Liver (tissue), 8 donors: ENCODE measurements at regions not wholly inside any gene's neighbourhood (a gene's known extent, or its start where the extent isn't known, plus 50 kb on each side); places are given as distances from the start of the nearest gene placed in this dataset.
"Not testable (repeated sequence)": the region's sequence is repeated elsewhere in the genome, so short reads cannot be mapped to it uniquely, and the experiment has no call there.

Experiments
- DNase-seq: peaks from one replicate; pipeline ENCODE4 v3.0.0-alpha.2; 2017; ENCODE audit warnings: low spot score
- H3K27ac ChIP-seq, 2 donors: one replicate each; pipeline ENCODE4 v1.7.0; 2013; ENCODE audit warnings: inconsistent platforms in 2 of 2, low read length in 2 of 2, control low read depth in 1 of 2, low read depth in 1 of 2, mild to moderate bottlenecking in 1 of 2
- H3K27me3 ChIP-seq, 4 donors: one replicate each; pipeline versions ENCODE4 v1.6.1 to v1.7.0; 2013; ENCODE audit warnings: low read length in 3 of 4, inconsistent platforms in 1 of 4, mild to moderate bottlenecking in 1 of 4, moderate library complexity in 1 of 4; ENCODE audit not compliant: control insufficient read depth in 4 of 4, insufficient read depth in 4 of 4
- H3K36me3 ChIP-seq, 4 donors: one replicate each; pipeline versions ENCODE4 v1.6.1 to v1.7.0; 2013; ENCODE audit warnings: low read length in 3 of 4, mild to moderate bottlenecking in 3 of 4, low read depth in 1 of 4, moderate library complexity in 1 of 4; ENCODE audit not compliant: control insufficient read depth in 4 of 4, insufficient read depth in 3 of 4
- H3K4me1 ChIP-seq, 4 donors: one replicate each; pipeline versions ENCODE4 v1.6.1 to v1.7.0; 2013; ENCODE audit warnings: low read length in 3 of 4, mild to moderate bottlenecking in 3 of 4, moderate library complexity in 1 of 4; ENCODE audit not compliant: control insufficient read depth in 4 of 4, insufficient read depth in 4 of 4
- H3K4me3 ChIP-seq, 3 donors: one replicate each; pipeline versions ENCODE4 v1.6.1 to v1.7.0; 2013; ENCODE audit warnings: low read length in 3 of 3, control low read depth in 1 of 3, low read depth in 1 of 3, mild to moderate bottlenecking in 1 of 3
- H3K9ac ChIP-seq, 2 donors: one replicate each; pipeline ENCODE4 v1.7.0; 2013; ENCODE audit warnings: low read length in 2 of 2, mild to moderate bottlenecking in 2 of 2, moderate library complexity in 2 of 2, control low read depth in 1 of 2, low read depth in 1 of 2
- H3K9me3 ChIP-seq, 4 donors: one replicate each; pipeline versions ENCODE4 v1.6.1 to v1.7.0; 2013; ENCODE audit warnings: low read length in 3 of 4; ENCODE audit not compliant: control insufficient read depth in 4 of 4
- CTCF ChIP-seq: fragments of 150-350 bp; IDR thresholded peaks from 2 replicates; pipeline ENCODE4 v1.5.1; 2017; ENCODE audit warnings: improper control_type of control experiment, low read depth, low read length; ENCODE audit not compliant: missing input control
- EGR1 ChIP-seq, 2 donors: IDR thresholded peaks; 2 replicates each; pipeline ENCODE4 v1.6.1; 2016 to 2018; ENCODE audit warnings: antibody characterized with exemption in 2 of 2, low read depth in 2 of 2
- FOXA1 ChIP-seq: IDR thresholded peaks from 2 replicates; pipeline ENCODE4 v1.6.1; 2016; ENCODE audit warnings: antibody characterized with exemption
- FOXA2 ChIP-seq: IDR thresholded peaks from 2 replicates; pipeline ENCODE4 v1.6.1; 2016; ENCODE audit warnings: antibody characterized with exemption
- GABPA ChIP-seq, 2 donors: IDR thresholded peaks in 1 of 2; conservative IDR thresholded peaks in 1 of 2; 2 replicates each; pipeline ENCODE4 v1.6.1; 2016; ENCODE audit warnings: antibody characterized with exemption in 2 of 2, mild to moderate bottlenecking in 1 of 2, moderate library complexity in 1 of 2
- HNF4A ChIP-seq, 2 donors: conservative IDR thresholded peaks; 2 replicates each; pipeline ENCODE4 v1.6.1; 2016; ENCODE audit warnings: antibody characterized with exemption in 2 of 2, mild to moderate bottlenecking in 2 of 2
- HNF4G ChIP-seq: IDR thresholded peaks from 2 replicates; pipeline ENCODE4 v1.6.1; 2016; ENCODE audit warnings: antibody characterized with exemption
- JUND ChIP-seq, 2 donors: IDR thresholded peaks; 2 replicates each; pipeline ENCODE4 v1.6.1; 2016; ENCODE audit warnings: antibody characterized with exemption in 2 of 2
- MAX ChIP-seq: IDR thresholded peaks from 2 replicates; pipeline ENCODE4 v1.6.1; 2016; ENCODE audit warnings: antibody characterized with exemption
- NR2F2 ChIP-seq: IDR thresholded peaks from 2 replicates; pipeline ENCODE4 v1.6.1; 2016; ENCODE audit warnings: antibody characterized with exemption
- RAD21 ChIP-seq, 2 donors: IDR thresholded peaks; 2 replicates each; pipeline ENCODE4 v1.6.1; 2016; ENCODE audit warnings: antibody characterized with exemption in 2 of 2, mild to moderate bottlenecking in 2 of 2
- REST ChIP-seq: IDR thresholded peaks from 2 replicates; pipeline ENCODE4 v1.6.1; 2016; ENCODE audit warnings: antibody characterized with exemption, mild to moderate bottlenecking
- SP1 ChIP-seq: IDR thresholded peaks from 2 replicates; pipeline ENCODE4 v1.6.1; 2018; ENCODE audit warnings: antibody characterized with exemption, mild to moderate bottlenecking
- TAF1 ChIP-seq: conservative IDR thresholded peaks from 2 replicates; pipeline ENCODE4 v1.6.1; 2016; ENCODE audit warnings: antibody characterized with exemption, mild to moderate bottlenecking
- YY1 ChIP-seq: IDR thresholded peaks from 2 replicates; pipeline ENCODE4 v1.6.1; 2016; ENCODE audit warnings: antibody characterized with exemption, mild to moderate bottlenecking
- WGBS: extraction: QIAGEN DNeasy Blood & Tissue Kit; methylation state at CpG from one replicate; pipeline ENCODE4 v1.1.7; 2013; 5-methylcytosine and 5-hydroxymethylcytosine counted together
- TF ChIP-seq, protein P1 (sequence below): IDR thresholded peaks from 2 replicates; pipeline ENCODE4 v1.6.1; 2016; ENCODE audit warnings: antibody characterized with exemption
- TF ChIP-seq, protein P2 (sequence below): IDR thresholded peaks from 2 replicates; pipeline ENCODE4 v1.6.1; 2016; ENCODE audit warnings: antibody characterized with exemption
- donor health status: healthy.
- donor health status: healthy.
- donor health status: healthy.
- donor health status: healthy.
- donor health status: healthy.

GRCh38 chr14:43729143-43729542 is 777.9 kb downstream of the FSCB start:
- no peaks in the 10 kb centered on the region for H3K27me3 ChIP-seq
- no peak overlapping the region for H3K9ac ChIP-seq
- DNase-seq: no peak
- TF ChIP-seq FOXA1 (no peak), SP1 (no peak), GABPA (IDR thresholded peaks at IDR 0.05 in 1 of 2, conservative IDR thresholded peaks at IDR 0.05 in 1 of 2) (no peak), YY1 (no peak)
- TF ChIP-seq, protein P1, sequence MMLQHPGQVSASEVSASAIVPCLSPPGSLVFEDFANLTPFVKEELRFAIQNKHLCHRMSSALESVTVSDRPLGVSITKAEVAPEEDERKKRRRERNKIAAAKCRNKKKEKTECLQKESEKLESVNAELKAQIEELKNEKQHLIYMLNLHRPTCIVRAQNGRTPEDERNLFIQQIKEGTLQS: no peak
- no peaks in the 10 kb centered on the region for H3K9me3 ChIP-seq
- H3K27ac ChIP-seq: no peak overlapping the region
- H3K4me3 ChIP-seq: no peak overlapping the region
- no peaks in the 10 kb centered on the region for H3K4me1 ChIP-seq
- H3K36me3 ChIP-seq: no peaks in the 10 kb centered on the region
- WGBS: 79% methylated on average over 4 of the region's 4 CpGs

DNA sequence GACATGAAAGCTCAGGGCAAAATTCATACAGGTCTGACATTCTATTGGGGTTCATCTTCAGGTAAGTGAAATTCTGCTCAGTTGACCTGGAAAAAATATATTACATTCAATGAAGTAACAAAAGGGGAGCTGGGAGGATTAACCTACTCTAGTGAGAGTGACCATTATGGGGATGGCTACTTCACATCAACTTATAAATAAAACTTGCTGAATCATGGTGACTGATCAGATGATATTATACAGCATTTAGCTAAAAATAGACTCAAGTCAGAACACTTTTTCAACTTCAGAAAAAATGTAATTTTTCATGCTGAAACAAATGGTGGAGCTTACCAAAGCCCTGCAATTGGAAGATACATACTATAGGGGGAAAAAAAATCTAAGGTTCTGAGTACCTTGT is 800.2 kb downstream of the FSCB start:
- no peaks in the 10 kb centered on the region for H3K36me3 ChIP-seq
- TF ChIP-seq GABPA (IDR thresholded peaks at IDR 0.05 in 1 of 2, conservative IDR thresholded peaks at IDR 0.05 in 1 of 2): no peak
- TF ChIP-seq YY1: no peak
- TF ChIP-seq, protein P2, sequence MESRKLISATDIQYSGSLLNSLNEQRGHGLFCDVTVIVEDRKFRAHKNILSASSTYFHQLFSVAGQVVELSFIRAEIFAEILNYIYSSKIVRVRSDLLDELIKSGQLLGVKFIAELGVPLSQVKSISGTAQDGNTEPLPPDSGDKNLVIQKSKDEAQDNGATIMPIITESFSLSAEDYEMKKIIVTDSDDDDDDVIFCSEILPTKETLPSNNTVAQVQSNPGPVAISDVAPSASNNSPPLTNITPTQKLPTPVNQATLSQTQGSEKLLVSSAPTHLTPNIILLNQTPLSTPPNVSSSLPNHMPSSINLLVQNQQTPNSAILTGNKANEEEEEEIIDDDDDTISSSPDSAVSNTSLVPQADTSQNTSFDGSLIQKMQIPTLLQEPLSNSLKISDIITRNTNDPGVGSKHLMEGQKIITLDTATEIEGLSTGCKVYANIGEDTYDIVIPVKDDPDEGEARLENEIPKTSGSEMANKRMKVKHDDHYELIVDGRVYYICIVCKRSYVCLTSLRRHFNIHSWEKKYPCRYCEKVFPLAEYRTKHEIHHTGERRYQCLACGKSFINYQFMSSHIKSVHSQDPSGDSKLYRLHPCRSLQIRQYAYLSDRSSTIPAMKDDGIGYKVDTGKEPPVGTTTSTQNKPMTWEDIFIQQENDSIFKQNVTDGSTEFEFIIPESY: no peak
- no peak for TF ChIP-seq FOXA1
- no peak for TF ChIP-seq RAD21 (IDR thresholded peaks at IDR 0.05)
- no peak for TF ChIP-seq REST
- no peak for TF ChIP-seq HNF4G
- no peak for TF ChIP-seq NR2F2
- no peak for TF ChIP-seq JUND (IDR thresholded peaks at IDR 0.05)
- no peak for TF ChIP-seq FOXA2
- TF ChIP-seq, protein P1: no peak
- TF ChIP-seq SP1: no peak
- no peak for TF ChIP-seq HNF4A (conservative IDR thresholded peaks at IDR 0.05)
- TF ChIP-seq CTCF: no peak
- no peak for TF ChIP-seq EGR1 (IDR thresholded peaks at IDR 0.05; ENCODE audit: low read depth in 2 of 2)
- no peak for TF ChIP-seq TAF1
- no peak for TF ChIP-seq MAX

GRCh38 chr14:43698561-43699284 is 808.4 kb downstream of the FSCB start:
- DNase-seq, H3K27ac ChIP-seq: not testable (repeated sequence)
- WGBS: 86% methylated on average over 20 of the region's 20 CpGs

More for the DNA sequence above, 800.2 kb downstream of the FSCB start:
- Histone ChIP-seq H3K27me3 (no peaks in the 10 kb centered on the region), H3K9ac (no peak overlapping the region), H3K9me3 (no peaks in the 10 kb centered on the region), H3K4me3 (no peak overlapping the region), H3K27ac (no peak overlapping the region), H3K4me1 (no peaks in the 10 kb centered on the region)
- DNase-seq: no peak

More at GRCh38 chr14:43698561-43699284, 808.4 kb downstream of the FSCB start:
- not testable (repeated sequence) for H3K9me3 ChIP-seq, H3K9ac ChIP-seq, H3K4me3 ChIP-seq, H3K36me3 ChIP-seq, H3K4me1 ChIP-seq, H3K27me3 ChIP-seq
